ENCODE measurements at regions not wholly inside any gene's neighbourhood (a gene's known extent, or its start where the extent isn't known, plus 50 kb on each side); places are given as distances from the start of the nearest gene placed in this dataset.

DNA sequence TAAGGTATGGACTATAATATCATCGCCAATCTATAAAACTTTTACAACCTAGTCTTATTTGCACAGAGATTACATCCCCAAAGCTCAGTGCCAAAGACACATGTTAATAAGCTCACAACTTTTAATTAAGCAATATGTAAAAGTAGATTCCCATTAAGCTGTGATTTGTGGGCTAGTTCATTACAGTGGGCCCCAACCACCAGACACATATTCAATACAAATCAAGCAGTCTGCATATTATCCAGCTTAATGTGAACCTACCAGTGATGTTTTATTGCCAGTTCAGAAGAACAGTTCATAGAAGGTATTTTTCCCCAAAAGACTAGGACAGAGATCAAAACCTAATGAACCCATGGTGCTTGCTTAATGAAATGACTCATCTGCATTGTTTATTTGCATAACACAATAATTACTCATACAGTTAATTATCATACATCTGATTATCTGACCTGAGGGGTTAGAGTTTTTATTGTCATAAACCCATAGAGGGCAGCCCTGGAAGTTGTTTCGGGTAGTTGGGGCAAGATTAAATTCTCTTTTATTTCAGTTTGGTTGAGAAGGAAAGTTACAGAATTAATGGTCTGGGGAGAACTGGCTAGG is 831.0 kb downstream of the TFAP2A start:
- TF ChIP-seq GATA2 (IDR thresholded peaks at IDR 0.05; ENCODE audit: low read depth, low read length), result no peak
- TF ChIP-seq GATA3 (IDR thresholded peaks at IDR 0.05; ENCODE audit: low read depth, low read length), result no peak

Data from SH-SY5Y (cell line).